HG02970 (cell line): ENCODE measurements at regions not wholly inside any gene's neighbourhood (a gene's known extent, or its start where the extent isn't known, plus 50 kb on each side); places are given as distances from the start of the nearest gene placed in this dataset.
"Not testable (repeated sequence)": the region's sequence is repeated elsewhere in the genome, so short reads cannot be mapped to it uniquely, and the experiment has no call there.

Source experiments
- ATAC-seq: cut with Tn5 transposase; IDR thresholded peaks from one replicate; pipeline ENCODE4 v1.9.1; 2021; ENCODE audit warnings: mild to moderate bottlenecking, moderate library complexity, moderate number of reproducible peaks; ENCODE audit not compliant: unreplicated experiment, low FRiP score

DNA sequence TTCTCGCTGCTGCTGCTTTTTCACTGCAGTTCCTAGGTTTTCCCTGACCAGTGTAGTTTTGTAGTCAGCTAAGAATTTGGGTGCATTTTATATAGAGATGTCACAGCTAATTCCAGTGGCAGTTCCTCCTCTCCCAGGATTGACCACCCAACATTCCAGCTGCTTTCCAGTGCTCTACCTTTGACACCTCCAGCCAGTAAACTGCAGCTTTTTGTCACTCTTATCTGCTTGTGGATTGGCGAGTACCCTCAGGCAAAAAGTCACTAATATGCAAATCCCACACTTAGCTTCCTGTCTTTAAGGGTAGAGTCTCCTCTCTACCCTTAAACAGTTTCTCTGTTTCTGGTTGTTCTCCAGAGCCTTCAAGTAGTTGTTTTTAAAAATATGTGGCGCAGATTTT, 146.9 kb upstream of the KCNG1 start:
- ATAC-seq = no peak

DNA sequence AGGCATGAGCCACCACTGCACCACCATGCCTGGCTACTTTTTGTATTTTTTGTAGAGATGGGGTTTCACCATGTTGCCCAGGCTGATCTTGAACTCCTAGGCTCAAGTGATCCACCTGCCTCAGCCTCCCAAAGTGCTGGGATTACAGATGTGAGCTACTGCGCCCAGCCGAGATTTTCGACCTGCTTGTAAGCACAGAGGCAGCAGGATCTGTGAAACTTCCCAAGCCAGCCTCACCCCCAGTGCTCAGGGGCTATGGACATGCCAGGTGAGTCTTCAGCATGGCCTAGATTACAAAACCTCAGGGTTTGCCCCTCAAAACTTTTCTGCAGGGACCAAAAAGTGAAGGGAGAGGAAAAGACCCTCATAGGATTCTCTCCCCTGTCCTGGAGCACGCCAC, 145.0 kb upstream of the KCNG1 start:
- ATAC-seq = not testable (repeated sequence)

DNA sequence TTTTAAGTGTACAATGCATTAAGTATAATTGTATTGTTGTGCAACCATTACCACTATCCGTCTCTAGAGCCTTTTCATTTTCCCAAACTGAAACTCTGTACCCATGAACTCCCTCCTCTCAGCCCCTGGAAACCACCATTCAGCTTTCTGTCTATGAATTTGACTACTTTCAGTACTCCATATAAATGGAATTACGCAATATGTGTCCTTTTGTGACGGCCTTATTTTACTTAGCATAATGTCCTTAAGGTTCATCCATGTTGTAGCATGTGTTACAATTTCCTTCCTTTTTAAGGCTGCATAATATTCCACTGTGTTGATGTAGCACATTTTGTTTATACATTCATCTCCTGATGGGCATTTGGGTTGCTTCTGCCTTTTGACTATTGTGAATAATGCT, 143.6 kb upstream of the KCNG1 start:
- ATAC-seq = no peak

DNA sequence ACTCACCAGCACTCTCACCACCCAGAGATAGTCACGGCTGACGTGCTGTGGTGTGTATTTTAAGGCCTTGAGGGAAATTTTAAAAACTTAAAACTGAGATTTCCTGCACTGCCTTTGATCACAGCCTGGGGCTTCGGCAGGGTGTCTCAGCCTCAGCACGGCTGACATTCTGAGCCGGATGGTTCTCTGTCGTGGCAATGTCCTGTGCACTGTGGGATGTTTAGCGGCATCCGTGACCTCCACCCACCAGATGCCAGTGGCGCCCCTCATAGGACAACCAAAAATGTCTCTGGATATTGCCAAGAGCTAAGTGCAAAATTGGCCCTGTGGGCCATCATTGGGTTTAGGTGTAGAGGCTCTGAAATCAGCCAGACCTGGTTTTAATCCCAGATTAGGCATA, 142.2 kb upstream of the KCNG1 start:
- ATAC-seq = no peak

DNA sequence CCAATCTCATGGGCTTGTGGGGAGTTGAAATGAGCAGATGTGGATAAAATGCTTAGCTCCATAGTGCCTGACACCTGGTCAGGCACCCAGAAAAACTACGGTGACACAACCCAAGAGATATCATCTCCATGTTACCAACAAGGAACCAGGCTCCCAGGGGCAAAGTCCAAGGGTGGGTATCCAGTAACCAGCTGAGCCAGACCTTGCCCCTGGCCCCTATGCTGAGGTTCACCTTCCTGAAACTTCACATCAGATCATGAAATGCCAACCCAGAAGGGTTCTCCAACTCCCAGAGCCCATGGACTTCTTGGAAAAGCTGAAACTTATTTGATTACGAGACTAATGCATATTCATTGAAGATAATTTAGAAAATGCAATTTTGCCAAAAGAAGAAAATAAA, 141.8 kb upstream of the KCNG1 start:
- ATAC-seq = no peak

DNA sequence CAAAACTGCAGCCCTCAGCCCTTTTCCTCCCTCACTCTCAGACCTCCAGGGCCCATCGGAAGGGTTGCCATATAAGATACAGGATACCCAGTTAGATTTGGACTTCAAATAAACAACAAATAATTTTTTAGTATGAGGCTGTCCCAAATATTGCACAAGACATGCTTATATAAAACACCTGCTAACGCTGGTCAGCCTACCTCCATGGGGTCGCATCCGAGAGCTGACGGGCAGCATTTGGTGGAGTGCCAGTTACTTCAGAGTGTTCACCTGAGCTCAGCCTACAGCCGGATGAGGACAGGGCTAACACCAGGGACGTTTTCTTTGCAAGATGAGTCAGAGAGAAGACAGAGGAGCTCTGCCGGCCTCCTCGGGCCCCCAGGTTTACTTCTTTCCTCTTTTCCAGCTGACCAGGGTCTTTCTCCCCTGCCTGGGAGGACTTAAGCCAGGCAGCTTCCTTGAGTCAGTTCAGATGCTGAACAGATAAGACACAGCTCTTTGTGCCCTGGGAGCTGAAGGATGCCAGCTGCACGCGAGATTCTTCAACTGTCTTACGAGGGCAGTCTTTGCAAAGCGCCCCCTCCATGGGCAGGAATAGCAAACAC, 141.2 kb upstream of the KCNG1 start:
- ATAC-seq = no peak

DNA sequence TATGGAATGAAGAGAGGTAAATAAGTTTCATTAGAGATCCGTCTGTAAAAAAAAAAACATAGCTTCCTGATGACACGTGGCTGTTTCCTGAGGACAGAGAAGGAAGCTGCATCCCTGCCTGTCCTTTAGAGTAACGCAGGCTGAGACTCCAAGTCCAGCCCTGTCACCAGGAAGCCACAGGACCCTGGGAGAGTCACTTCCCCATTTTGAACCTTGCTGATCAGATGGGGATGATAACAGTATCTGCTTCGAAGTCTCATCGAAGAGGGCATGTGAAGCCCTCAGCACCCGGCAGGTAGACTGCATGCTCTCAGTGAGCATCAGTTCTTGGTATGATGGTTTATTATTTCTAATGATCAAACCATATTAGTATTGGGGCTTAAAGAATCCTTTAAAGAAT, 139.1 kb upstream of the KCNG1 start:
- no peak for ATAC-seq

DNA sequence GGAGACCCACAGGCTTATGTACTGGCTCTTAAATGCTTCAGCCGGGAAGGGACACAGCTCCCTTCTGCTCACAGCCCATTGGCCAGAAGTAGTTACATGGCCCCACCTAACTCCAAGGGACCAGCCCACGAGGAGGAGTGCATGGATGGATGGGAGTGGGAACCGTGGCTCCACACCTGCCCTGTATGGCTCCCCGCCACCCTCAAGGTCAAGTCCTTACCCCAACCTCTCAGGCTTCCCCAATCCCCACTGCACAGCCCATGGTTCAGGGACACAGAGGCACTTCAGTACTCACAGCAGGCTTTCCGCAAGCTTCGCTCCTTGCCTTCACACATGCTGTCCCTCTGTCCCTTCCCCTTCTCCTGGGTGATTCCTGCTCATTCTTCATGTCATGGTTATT, 137.9 kb upstream of the KCNG1 start:
- ATAC-seq = no peak

DNA sequence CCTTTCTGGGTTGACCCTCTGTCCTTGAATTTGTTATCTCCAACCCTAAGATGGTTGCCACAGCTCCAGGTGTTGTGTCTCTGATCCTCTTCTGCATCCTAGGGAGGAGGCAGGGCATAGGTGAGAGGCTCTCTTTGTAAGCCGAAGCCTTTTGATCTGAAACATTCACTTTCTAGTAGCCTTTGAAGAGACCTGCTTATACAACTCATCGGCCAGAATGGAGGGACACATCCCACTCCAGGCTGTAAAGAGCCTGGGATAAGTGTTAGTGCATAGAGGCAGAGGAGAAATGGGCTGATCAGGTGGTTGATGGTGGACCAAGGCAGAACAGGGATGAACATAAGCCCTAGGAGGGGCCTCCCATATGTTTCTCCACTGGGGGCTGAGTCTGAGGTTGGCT, 137.1 kb upstream of the KCNG1 start:
- no peak for ATAC-seq

DNA sequence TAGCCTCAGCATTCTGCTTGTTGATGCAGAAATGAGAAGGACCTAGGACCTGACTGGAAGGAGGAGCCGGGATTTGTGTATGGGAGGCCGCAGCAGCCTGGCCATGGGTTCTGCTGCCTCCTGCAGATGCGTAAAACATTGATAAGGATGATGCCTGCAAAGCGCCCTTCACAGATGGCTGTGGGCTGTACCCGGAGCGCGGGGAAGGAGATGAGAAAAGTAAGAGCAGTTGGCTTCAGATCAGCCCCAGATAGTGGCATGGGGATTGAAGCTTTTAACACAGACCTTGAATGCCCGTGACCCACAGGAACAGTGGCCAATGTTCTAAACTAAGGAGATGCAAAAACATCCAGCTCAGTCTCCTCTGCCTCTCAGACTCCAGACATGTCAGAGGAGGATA, 136.4 kb upstream of the KCNG1 start:
- ATAC-seq = no peak

DNA sequence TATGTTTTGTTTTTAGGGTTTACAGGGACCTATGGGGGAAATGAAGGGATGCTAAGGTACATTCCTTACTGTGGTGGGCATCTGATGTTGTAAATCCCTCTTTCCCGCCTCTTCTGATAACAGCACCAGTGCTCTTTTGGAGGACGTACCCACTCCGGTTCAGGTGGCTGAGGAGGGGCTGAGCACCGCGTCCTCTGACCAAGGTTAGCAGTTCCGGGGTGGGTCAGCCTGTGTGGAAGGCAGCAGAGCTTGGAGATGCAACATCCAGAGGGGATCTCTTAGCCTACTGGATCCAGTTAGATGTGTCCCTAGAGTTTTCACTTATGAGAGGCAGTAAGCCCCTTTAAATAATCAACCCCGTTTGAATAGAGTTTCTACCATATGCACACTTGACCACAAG, 135.3 kb upstream of the KCNG1 start:
- ATAC-seq = no peak

DNA sequence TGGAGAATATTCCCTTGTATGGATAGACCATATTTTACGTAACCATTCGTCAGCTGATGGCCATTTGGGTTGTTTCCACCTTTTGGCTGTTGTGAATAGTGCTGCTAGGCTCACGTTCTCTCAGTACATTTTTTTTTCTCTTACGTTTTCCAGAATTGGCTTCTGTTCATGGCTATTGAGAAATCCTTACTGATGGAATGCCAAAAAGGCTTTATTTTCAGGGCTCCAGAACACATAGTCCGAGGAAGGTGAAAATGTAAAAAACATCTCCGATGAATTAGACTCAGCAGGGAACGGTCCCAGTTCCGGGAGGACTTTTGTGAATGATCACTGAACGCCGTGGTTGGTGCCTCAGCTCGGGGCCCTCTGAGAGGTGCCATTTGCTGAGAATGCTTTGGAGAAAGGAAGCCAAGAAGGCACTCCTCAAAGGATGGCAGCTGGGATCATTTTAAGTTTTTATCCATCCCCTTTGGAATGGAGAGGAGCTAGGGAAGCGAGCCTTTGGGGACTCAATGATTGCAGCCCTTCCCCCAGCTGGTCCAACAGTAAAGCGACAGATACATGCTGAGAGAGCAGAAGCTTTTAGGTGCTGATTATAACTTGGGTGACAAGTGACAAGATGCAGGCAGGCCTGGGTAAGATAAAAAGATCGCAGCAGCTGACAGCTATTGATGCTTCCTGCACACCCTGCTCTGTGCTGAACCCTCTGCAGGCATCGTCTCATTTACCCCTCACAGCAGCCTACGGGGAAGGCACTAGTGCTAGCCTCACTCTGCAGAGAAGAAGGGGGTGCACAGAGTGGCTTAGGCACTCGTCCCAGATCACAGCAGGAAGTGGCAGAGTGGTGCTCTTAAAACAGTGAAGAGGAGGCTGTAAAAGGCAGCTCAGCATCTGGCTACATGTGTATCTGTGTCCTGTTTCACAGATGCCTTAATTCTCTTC, 133.4 kb upstream of the KCNG1 start:
- no peak for ATAC-seq

DNA sequence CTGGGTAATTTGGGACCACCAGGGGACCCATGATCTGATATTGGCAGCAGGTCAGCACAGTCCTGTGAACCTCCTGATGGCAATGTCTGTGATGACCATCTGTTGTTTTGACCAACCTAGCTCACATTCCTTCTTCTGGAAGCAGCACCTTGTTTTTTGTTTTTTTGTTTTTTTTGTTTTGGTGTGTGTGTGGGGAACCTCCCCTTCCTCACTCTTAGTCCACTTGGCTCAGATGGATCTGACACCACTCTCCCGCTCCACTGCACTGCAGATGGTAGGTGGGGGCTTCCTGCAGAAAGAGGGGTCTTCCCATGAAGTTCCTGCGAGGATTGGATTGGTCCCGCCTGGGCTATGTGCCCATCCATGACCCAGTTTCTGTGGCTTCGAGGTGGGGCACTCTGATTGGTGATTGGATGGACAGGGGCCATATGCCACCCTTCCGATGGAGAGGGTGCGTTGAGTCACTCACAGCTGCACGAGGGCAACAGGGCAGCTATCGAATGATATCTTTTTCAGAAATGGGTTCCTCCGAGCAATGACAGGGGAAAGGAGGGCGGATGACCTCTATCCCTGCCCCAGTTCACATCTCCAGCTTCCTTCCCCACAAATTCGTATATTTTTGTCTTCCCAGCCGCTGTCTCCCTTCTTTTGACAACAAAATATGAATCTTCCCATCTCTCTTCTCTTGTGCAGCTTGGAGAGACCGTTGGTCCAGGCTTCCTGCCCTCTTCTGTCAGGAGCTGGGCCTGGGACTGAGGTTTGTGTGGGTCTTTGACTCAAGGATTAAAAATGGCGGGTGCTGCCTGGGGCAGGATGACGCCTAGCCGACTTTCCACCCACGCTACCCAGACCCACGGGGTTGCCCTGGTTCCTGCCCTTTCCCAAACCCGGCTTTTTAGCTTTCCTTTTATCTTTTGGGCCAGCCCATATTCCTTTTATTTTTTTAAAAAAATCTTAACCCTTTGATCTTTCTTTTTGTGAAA, 132.1 kb upstream of the KCNG1 start:
- no peak for ATAC-seq

DNA sequence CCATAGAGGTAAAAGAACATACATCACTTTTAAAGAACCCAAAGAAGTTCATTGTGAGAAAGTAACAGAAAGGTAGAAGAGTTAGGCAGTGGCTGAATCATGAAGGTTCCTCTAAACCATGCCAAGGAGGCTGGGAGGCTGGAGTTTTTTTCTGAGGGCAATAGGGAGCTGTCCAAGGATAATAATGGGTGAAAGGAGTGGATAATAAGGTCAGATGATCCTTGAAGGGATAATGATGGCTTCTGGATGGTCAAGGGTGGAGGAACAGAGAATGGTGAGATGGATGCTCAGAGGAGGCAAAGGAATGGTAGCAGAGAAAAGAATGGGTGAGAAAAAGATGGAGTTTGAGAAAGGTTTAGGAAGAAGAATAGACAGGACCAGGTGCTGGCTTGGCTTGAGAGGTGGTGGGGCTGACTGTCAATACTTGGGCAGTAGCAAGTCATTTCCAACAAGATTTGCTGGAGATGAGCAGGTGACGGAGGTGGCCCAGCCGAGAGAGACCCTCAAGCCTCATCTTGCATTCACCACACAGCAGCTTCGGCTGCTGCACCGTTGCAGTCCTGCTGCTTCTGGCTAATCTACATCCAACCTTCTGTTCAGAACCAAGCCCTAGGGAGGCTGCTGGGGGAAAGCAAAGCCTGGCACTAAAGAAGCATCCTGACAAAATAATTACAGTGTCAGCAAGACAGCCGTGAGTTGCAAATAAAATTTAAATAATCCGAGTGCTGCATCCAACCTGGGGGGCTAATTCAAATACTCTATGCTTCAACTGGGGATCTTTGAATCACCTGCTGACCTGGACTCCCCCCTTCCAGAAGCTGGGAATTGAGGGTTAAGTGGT, 131.2 kb upstream of the KCNG1 start:
- ATAC-seq = no peak

DNA sequence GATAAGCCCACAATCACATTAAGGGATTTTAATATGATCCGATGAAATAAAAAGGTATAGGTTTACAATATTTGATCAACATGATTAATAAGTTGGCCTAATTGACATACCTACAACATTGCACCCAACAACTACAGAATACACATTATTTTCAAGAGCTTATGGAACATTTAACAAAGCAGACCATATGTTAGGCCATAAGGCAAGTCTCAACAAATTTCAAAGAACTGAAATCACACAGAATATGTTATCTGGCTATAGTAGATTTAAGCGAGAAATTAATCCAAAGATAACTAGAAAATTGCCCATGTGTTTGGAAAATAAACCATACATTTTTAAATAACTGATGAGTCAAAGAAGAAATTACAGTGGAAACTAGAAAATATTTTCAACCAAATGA, 126.0 kb upstream of the KCNG1 start:
- no peak for ATAC-seq

DNA sequence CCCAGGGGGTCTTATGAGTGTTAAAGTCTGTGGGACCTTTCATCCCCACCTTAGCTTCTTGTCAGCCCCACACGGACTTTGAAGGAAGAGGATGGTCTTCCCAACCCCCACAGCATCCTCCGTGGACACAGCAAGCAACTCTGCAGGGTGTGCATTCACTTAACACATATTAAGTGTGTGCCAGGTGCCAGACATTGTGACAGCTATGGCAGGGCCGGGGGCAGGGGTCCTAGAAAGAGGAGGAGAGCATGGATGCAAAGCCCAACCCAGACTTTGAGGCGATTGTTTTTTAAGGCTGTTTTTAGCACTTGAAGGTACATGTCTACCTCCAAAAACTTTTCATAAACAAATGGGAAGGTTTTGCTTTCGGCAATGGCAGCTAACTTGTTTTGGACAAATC, 121.6 kb upstream of the KCNG1 start:
- no peak for ATAC-seq

DNA sequence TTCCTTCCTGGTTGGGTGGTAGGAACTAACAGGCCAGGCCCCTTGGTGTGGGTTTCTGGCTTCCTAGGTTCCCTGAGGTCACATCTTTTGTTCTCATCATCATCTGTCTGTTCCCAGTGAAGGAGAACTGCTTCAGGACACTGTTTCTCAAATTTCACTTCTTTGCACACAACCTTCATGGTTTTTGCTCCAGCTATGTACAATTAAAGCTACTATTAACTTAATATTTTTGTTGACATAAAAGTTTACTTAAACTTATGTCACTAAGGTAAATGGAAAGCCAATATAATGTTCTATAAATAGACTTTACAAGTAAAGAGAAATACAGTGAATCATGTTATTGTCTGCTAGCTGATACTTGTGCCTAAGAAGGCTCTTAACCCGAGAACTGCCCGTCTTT, 120.7 kb upstream of the KCNG1 start:
- no peak for ATAC-seq

DNA sequence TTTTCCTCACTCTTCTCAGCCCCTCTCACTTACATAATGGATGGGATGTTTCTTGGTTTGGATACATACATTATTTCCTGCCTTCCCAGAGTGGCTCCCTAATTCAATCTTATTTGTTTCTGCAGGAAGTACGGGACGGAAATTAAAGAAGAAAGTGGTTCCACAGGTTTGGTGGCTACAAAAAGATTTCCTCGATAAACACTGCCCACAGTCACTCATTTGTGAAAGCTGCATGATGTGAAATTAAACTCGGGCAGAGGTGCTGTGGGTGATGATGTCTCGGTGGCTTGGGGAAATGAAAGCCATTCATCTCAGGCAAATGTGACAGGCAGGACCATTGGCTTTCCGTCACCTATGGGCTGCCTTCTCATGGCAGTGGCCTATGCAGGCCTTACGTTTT, 119.5 kb upstream of the KCNG1 start:
- ATAC-seq = no peak

DNA sequence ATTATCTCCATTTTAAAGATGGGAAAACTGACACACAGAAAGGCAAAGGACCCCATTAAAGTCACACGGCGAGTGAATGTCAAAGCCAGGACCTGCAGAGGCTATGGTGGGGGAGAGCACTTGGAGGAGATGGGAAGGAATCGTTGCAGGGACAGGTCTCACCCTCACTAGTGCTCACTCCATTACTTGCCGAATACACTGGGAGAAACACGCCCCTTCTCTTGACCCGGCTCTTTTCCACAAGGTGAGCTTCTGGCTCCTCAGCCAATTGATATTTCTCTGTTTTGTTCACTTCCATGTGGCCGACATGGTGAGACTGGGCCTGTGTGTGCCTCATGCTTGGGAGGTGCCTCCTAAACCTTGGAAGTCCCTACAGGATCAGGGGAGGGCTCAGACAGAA, 117.8 kb upstream of the KCNG1 start:
- ATAC-seq = no peak

DNA sequence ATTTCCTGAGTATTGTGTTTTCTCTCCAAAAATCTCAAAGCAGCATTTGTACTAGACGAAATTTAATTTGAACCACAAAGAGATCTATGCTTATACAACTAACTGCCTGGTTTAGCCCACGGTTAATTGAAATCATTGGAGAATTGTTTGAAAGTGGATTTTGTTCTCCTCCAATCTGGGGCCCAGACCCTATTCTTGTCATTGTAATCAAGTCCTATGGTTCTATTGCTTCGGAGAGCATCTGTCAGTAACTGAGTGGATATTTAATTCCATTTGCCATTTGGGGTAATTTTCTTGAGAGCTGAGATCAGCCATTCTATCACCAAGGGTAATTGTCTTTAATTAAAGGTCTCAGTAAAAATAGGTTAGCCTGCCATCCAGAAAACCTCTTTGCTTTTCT, 117.0 kb upstream of the KCNG1 start:
- ATAC-seq = no peak
